Tibial nerve (tissue), 4 donors: ENCODE measurements at regions not wholly inside any gene's neighbourhood (a gene's known extent, or its start where the extent isn't known, plus 50 kb on each side); places are given as distances from the start of the nearest gene placed in this dataset.

Experiments
- EP300 ChIP-seq, 2 donors: sonication (generic); formaldehyde crosslinking; IDR thresholded peaks; one replicate each; pipeline ENCODE4 v1.6.1; 2017; ENCODE audit warnings: antibody characterized with exemption in 2 of 2, mild to moderate bottlenecking in 1 of 2
- POLR2A ChIP-seq, 2 donors: fragments of 450-650 bp; IDR thresholded peaks; one replicate each; pipeline ENCODE4 v1.6.1; 2017; ENCODE audit warnings: antibody characterized with exemption in 2 of 2, mild to moderate bottlenecking in 2 of 2, moderate library complexity in 2 of 2
- TF ChIP-seq, protein P1 (sequence below), 5 experiments: fragments of 200-600 bp in 3 of 5; fragments of 450-650 bp in 2 of 5; sonication (generic) in 3 of 5; IDR thresholded peaks; one replicate each; pipeline ENCODE4 v1.5.1; 2016 to 2019; ENCODE audit warnings: antibody characterized with exemption in 5 of 5, mild to moderate bottlenecking in 3 of 5, moderate library complexity in 2 of 5

DNA sequence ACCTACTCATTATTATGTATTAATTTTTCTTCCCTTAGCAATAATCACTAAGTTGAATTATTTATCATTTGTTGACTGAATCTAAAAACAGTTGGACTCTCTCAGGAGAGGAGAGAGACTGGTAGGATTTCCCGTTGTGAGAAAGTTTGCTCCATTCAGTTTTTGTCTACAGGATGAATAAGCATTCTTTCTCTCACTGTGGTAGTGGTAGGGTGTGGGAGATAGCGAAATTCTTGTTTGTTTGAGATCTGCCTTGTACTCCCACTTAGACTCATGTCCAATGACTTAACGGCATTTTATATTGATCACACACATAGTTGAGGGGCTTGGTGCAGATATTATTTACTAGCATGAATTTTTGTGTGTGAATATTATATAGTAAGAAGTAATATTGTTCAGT, 421.0 kb upstream of the PDE3A start:
- TF ChIP-seq POLR2A (IDR thresholded peaks at IDR 0.05) = no peak
- TF ChIP-seq, protein P1, sequence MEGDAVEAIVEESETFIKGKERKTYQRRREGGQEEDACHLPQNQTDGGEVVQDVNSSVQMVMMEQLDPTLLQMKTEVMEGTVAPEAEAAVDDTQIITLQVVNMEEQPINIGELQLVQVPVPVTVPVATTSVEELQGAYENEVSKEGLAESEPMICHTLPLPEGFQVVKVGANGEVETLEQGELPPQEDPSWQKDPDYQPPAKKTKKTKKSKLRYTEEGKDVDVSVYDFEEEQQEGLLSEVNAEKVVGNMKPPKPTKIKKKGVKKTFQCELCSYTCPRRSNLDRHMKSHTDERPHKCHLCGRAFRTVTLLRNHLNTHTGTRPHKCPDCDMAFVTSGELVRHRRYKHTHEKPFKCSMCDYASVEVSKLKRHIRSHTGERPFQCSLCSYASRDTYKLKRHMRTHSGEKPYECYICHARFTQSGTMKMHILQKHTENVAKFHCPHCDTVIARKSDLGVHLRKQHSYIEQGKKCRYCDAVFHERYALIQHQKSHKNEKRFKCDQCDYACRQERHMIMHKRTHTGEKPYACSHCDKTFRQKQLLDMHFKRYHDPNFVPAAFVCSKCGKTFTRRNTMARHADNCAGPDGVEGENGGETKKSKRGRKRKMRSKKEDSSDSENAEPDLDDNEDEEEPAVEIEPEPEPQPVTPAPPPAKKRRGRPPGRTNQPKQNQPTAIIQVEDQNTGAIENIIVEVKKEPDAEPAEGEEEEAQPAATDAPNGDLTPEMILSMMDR (IDR thresholded peaks at IDR 0.05) = no peak
- TF ChIP-seq EP300 (IDR thresholded peaks at IDR 0.05) = no peak
